Stomach (tissue), 4 donors: ENCODE measurements at regions not wholly inside any gene's neighbourhood (a gene's known extent, or its start where the extent isn't known, plus 50 kb on each side); places are given as distances from the start of the nearest gene placed in this dataset.

Experiments used
- EP300 ChIP-seq: sonication (generic); formaldehyde crosslinking; IDR thresholded peaks from one replicate; pipeline ENCODE4 v1.6.1; 2017; ENCODE audit warnings: antibody characterized with exemption
- POLR2A ChIP-seq, 4 donors: fragments of 450-650 bp; IDR thresholded peaks; one replicate each; pipeline ENCODE4 v1.6.1; 2016; ENCODE audit warnings: antibody characterized with exemption in 4 of 4, control low read depth in 2 of 4, mild to moderate bottlenecking in 1 of 4, moderate library complexity in 1 of 4
- POLR2AphosphoS5 ChIP-seq, 3 donors: sonication (generic); formaldehyde crosslinking; IDR thresholded peaks; one replicate each; pipeline ENCODE4 v1.6.1; 2016; ENCODE audit warnings: antibody characterized with exemption in 3 of 3
- TF ChIP-seq, protein P1 (sequence below), 7 experiments: fragments of 450-650 bp in 4 of 7; fragments of 200-600 bp in 3 of 7; sonication (generic) in 3 of 7; IDR thresholded peaks; one replicate each; pipeline ENCODE4 v1.5.1; 2016 to 2019; ENCODE audit warnings: antibody characterized with exemption in 7 of 7, control low read depth in 2 of 7, mild to moderate bottlenecking in 1 of 7

DNA sequence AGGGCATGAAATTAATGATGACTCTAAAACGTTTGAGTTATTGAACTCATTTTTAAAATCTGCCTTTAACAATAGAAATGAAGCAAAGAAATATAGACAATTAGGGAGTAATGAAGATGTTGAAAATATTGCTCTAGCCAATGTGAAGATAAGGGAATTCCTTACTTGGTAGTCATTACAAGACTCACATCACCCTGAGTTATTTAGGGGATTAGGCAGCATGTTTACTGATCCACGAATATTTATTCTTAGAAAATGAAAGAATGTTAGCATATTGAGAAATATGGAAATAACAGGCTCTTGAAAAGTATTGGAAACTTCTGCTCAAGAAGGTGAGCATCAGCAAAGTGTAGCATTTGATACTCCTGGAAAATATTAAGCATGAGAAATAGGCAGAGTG is 398.1 kb upstream of the ARPP21 start:
- TF ChIP-seq EP300 (no peak), POLR2A (IDR thresholded peaks at IDR 0.05) (no peak), POLR2AphosphoS5 (IDR thresholded peaks at IDR 0.05) (no peak)
- TF ChIP-seq, protein P1, sequence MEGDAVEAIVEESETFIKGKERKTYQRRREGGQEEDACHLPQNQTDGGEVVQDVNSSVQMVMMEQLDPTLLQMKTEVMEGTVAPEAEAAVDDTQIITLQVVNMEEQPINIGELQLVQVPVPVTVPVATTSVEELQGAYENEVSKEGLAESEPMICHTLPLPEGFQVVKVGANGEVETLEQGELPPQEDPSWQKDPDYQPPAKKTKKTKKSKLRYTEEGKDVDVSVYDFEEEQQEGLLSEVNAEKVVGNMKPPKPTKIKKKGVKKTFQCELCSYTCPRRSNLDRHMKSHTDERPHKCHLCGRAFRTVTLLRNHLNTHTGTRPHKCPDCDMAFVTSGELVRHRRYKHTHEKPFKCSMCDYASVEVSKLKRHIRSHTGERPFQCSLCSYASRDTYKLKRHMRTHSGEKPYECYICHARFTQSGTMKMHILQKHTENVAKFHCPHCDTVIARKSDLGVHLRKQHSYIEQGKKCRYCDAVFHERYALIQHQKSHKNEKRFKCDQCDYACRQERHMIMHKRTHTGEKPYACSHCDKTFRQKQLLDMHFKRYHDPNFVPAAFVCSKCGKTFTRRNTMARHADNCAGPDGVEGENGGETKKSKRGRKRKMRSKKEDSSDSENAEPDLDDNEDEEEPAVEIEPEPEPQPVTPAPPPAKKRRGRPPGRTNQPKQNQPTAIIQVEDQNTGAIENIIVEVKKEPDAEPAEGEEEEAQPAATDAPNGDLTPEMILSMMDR (IDR thresholded peaks at IDR 0.05) = no peak
